ENCODE measurements at regions not wholly inside any gene's neighbourhood (a gene's known extent, or its start where the extent isn't known, plus 50 kb on each side); places are given as distances from the start of the nearest gene placed in this dataset.

- H3K4me3 ChIP-seq (ENCODE audit: low read depth, low read length, poor library complexity, severe bottlenecking) = no peak overlapping the region
- H3K4me2 ChIP-seq (ENCODE audit: low read length) = no peak overlapping the region
- H3K9me3 ChIP-seq (ENCODE audit: low read length) = no peaks in the 10 kb centered on the region
- H3K9me2 ChIP-seq (ENCODE audit: low read depth, low read length) = no peaks in the 10 kb centered on the region
- H3K9ac ChIP-seq (ENCODE audit: low read length) = no peak overlapping the region
- no peak overlapping the region for H3K27ac ChIP-seq (ENCODE audit: low read depth, low read length, poor library complexity, severe bottlenecking)
- H4K20me1 ChIP-seq (ENCODE audit: insufficient read depth, low read length) = no peaks in the 10 kb centered on the region
- TF ChIP-seq EZH2 (IDR thresholded peaks at IDR 0.05; ENCODE audit: borderline replicate concordance, low read length) (no peak), CTCF (IDR thresholded peaks at IDR 0.05; ENCODE audit: low read length) (no peak)
- no peaks in the 10 kb centered on the region for H3F3A ChIP-seq (ENCODE audit: insufficient read depth, low read length)
- peak overlapping the region; percentile 92; the same call in 1 of the 2 replicates for H2AFZ ChIP-seq (ENCODE audit: low read length)
- H3K36me3 ChIP-seq (ENCODE audit: insufficient read depth, low read length) = no peaks in the 10 kb centered on the region
- H3K79me2 ChIP-seq (ENCODE audit: insufficient read depth, low read length) = no peaks in the 10 kb centered on the region
- H3K4me1 ChIP-seq (ENCODE audit: insufficient read depth, low read length, severe bottlenecking) = peaks cover 42% of the 10 kb centered on the region
- no peaks in the 10 kb centered on the region for H3K27me3 ChIP-seq (ENCODE audit: insufficient read depth, low read length)
Observed at GRCh38 chr11:26102325-26102724, 229.6 kb upstream of the ANO3 start.

DNA sequence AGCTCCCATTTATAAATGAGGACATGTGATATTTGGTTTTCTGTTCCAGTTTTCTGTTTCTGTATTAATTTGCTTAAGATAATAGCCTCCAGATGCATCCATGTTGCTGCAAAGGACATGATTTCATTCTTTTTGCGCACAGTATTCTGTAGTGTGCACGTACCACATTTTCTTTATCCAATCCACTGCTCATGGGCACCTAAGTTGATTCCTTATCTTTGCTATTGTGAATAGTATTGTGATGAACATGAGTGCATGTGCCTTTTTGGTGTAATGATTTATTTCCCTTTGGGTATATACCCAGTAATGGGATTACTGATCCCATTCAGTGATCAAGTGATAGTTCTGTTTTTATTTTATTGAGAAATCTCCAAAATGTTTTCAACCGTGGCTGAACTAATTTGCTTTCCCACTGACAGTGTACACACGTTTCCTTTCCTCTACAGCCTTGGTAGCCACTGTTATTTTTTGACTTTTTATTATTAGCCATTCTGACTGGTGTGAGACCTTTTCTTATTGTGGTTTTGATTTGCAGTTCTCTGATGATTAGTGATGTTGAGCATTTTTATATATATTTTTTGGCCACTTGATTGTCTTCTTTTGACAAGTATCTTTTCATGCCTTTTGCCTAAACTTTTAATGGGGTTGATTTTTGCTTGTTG is 226.0 kb upstream of the ANO3 start:
- Histone ChIP-seq H3K4me3 (ENCODE audit: low read depth, low read length, poor library complexity, severe bottlenecking) (no peak overlapping the region), H3F3A (ENCODE audit: insufficient read depth, low read length) (no peaks in the 10 kb centered on the region), H4K20me1 (ENCODE audit: insufficient read depth, low read length) (no peaks in the 10 kb centered on the region), H3K36me3 (ENCODE audit: insufficient read depth, low read length) (no peaks in the 10 kb centered on the region), H3K4me2 (ENCODE audit: low read length) (peak overlapping the region; percentile 12), H3K9me3 (ENCODE audit: low read length) (no peaks in the 10 kb centered on the region; the same call in 1 of the 2 replicates), H3K9me2 (ENCODE audit: low read depth, low read length) (no peaks in the 10 kb centered on the region), H3K27ac (ENCODE audit: low read depth, low read length, poor library complexity, severe bottlenecking) (peak overlapping the region; percentile 64), H2AFZ (ENCODE audit: low read length) (no peak overlapping the region), H3K27me3 (ENCODE audit: insufficient read depth, low read length) (no peaks in the 10 kb centered on the region), H3K9ac (ENCODE audit: low read length) (no peak overlapping the region; the same call in 1 of the 2 replicates), H3K4me1 (ENCODE audit: insufficient read depth, low read length, severe bottlenecking) (peaks cover 44% of the 10 kb centered on the region), H3K79me2 (ENCODE audit: insufficient read depth, low read length) (no peaks in the 10 kb centered on the region)
- TF ChIP-seq EZH2 (IDR thresholded peaks at IDR 0.05; ENCODE audit: borderline replicate concordance, low read length) = no peak
- TF ChIP-seq CTCF (IDR thresholded peaks at IDR 0.05; ENCODE audit: low read length) = no peak

GRCh38 chr11:26106726-26107125 is 225.2 kb upstream of the ANO3 start:
- Histone ChIP-seq H3K27me3 (ENCODE audit: insufficient read depth, low read length) (no peaks in the 10 kb centered on the region), H4K20me1 (ENCODE audit: insufficient read depth, low read length) (no peaks in the 10 kb centered on the region), H3K9ac (ENCODE audit: low read length) (peak overlapping the region; percentile 41), H3K27ac (ENCODE audit: low read depth, low read length, poor library complexity, severe bottlenecking) (peak overlapping the region; percentile 64), H3K9me3 (ENCODE audit: low read length) (peaks cover under 1% of the 10 kb centered on the region; the same call in 1 of the 2 replicates), H3K79me2 (ENCODE audit: insufficient read depth, low read length) (no peaks in the 10 kb centered on the region), H3F3A (ENCODE audit: insufficient read depth, low read length) (no peaks in the 10 kb centered on the region), H3K4me3 (ENCODE audit: low read depth, low read length, poor library complexity, severe bottlenecking) (no peak overlapping the region), H3K36me3 (ENCODE audit: insufficient read depth, low read length) (no peaks in the 10 kb centered on the region), H3K9me2 (ENCODE audit: low read depth, low read length) (no peaks in the 10 kb centered on the region), H2AFZ (ENCODE audit: low read length) (no peak overlapping the region), H3K4me1 (ENCODE audit: insufficient read depth, low read length, severe bottlenecking) (peaks cover 45% of the 10 kb centered on the region), H3K4me2 (ENCODE audit: low read length) (peak overlapping the region; percentile 12; the same call in 1 of the 2 replicates)
- TF ChIP-seq CTCF (IDR thresholded peaks at IDR 0.05; ENCODE audit: low read length) (peak; percentile 23; the same call in 1 of the 2 replicates), EZH2 (IDR thresholded peaks at IDR 0.05; ENCODE audit: borderline replicate concordance, low read length) (no peak)
